H1 (cell line): ENCODE measurements at regions not wholly inside any gene's neighbourhood (a gene's known extent, or its start where the extent isn't known, plus 50 kb on each side); places are given as distances from the start of the nearest gene placed in this dataset.

ENCODE experiments used
- CHD7 ChIP-seq: fragments of 300-600 bp; sonication (generic); IDR thresholded peaks from 2 replicates; pipeline ENCODE4 v1.7.1; 2012; ENCODE audit warnings: low read length, moderate library complexity, mild to moderate bottlenecking, inconsistent platforms; ENCODE audit not compliant: insufficient replicate concordance

- no peak for TF ChIP-seq CHD7
Observed at GRCh38 chr1:88455621-88456256, 228.3 kb upstream of the PKN2 start (continued).
